GM12878 (cell line): ENCODE measurements at regions not wholly inside any gene's neighbourhood (a gene's known extent, or its start where the extent isn't known, plus 50 kb on each side); places are given as distances from the start of the nearest gene placed in this dataset.

ENCODE experiments used
- ATAC-seq: fragments of 200-7000 bp; cut with Tn5 transposase; 3 replicates; pipeline ENCODE4 v1.9.1; 2020; ENCODE audit warnings: mild to moderate bottlenecking, moderate library complexity
- BruUV-seq: library from RNA; stranded (reverse); fragments of 400-500 nt; replicated peaks from 2 replicates; lab custom pipeline; 2021; lab: Mats Ljungman, UMichigan
- CTCF ChIA-PET: fragments of 300-600 bp; sonication (Branson Sonifier 250); formaldehyde crosslinking; extraction: SDS; loops from one replicate; lab custom pipeline; 2021; ENCODE audit warnings: inconsistent platforms; lab: Yijun Ruan, JAX
- POLR2A ChIA-PET: fragments of 350-600 bp; formaldehyde crosslinking; extraction: SDS; loops from one replicate; lab custom pipeline; 2021; ENCODE audit warnings: inconsistent platforms; lab: Charles Lee
- RAD21 ChIA-PET: fragments of 300-600 bp; sonication (Branson Sonifier 250); formaldehyde crosslinking; loops from one replicate; lab custom pipeline; 2023; ENCODE audit warnings: antibody characterized with exemption; ENCODE audit not compliant: unreplicated experiment; lab: Charles Lee
- SMC1A ChIA-PET: fragments of 300-600 bp; sonication (Branson Sonifier 250); formaldehyde crosslinking; loops from one replicate; lab custom pipeline; 2023; ENCODE audit not compliant: unreplicated experiment, uncharacterized antibody; lab: Charles Lee
- DNase-seq: peaks from one replicate; pipeline ENCODE4 v3.0.0-alpha.2; 2011; ENCODE audit warnings: low read depth, low spot score
- FAIRE-seq: peaks from 3 replicates; lab custom pipeline; 2011; peaks lifted over from hg19 to GRCh38; lab: Jason Lieb, UNC
- H2AFZ ChIP-seq: 2 replicates; pipeline ENCODE4 v1.6.0; 2011; ENCODE audit warnings: low read depth, low read length, control low read depth; ENCODE audit not compliant: control insufficient read depth
- H3K27ac ChIP-seq: 2 replicates; pipeline ENCODE4 v1.5.1; 2011; ENCODE audit warnings: control low read depth; ENCODE audit not compliant: control insufficient read depth, insufficient read depth
- H3K27me3 ChIP-seq, 2 experiments: replicated peaks in 1 of 2; 2 replicates each; pipeline versions ENCODE4 v1.6.0 to v1.6.1; 2011; ENCODE audit warnings: low read length in 1 of 2; ENCODE audit not compliant: control insufficient read depth in 2 of 2, insufficient read depth in 2 of 2
- H3K36me3 ChIP-seq, 2 experiments: 2 replicates each; pipeline ENCODE4 v1.5.1; 2011; ENCODE audit warnings: low read length in 1 of 2; ENCODE audit not compliant: control insufficient read depth in 2 of 2, insufficient read depth in 2 of 2
- H3K4me1 ChIP-seq: 2 replicates; pipeline ENCODE4 v1.6.1; 2011; ENCODE audit warnings: mild to moderate bottlenecking, low read length, moderate library complexity, mixed read lengths; ENCODE audit not compliant: control insufficient read depth, insufficient read depth
- H3K4me2 ChIP-seq: 2 replicates; pipeline ENCODE4 v1.6.0; 2011; ENCODE audit warnings: control low read depth; ENCODE audit not compliant: control insufficient read depth, insufficient read depth
- H3K4me3 ChIP-seq: fragments of 200-600 bp; sonication (generic); 2 replicates; pipeline ENCODE4 v1.5.1; 2016
- H3K79me2 ChIP-seq: 2 replicates; pipeline ENCODE4 v1.6.0; 2011; ENCODE audit warnings: low read length; ENCODE audit not compliant: control insufficient read depth, insufficient read depth
- H3K9ac ChIP-seq: 2 replicates; pipeline ENCODE4 v1.8.0; 2011; ENCODE audit warnings: low read length, control low read depth, mixed read lengths; ENCODE audit not compliant: control insufficient read depth, insufficient read depth
- H3K9me3 ChIP-seq: replicated peaks from 3 replicates; pipeline ENCODE4 v1.5.1; 2011; ENCODE audit warnings: mild to moderate bottlenecking, low read length; ENCODE audit not compliant: control insufficient read depth, insufficient read depth
- H4K20me1 ChIP-seq: 2 replicates; pipeline ENCODE4 v1.6.0; 2011; ENCODE audit not compliant: control insufficient read depth, insufficient read depth
- HDAC6 ChIP-seq: fragments of 200-600 bp; sonication (generic); IDR thresholded peaks from one replicate; pipeline ENCODE4 v1.8.0; 2017; ENCODE audit warnings: antibody characterized with exemption; ENCODE audit not compliant: unreplicated experiment
- HDGF ChIP-seq: fragments of 450-650 bp; IDR thresholded peaks from 2 replicates; pipeline ENCODE4 v1.6.1; 2016; ENCODE audit warnings: antibody characterized with exemption
- RBBP5 ChIP-seq: fragments of 200-600 bp; sonication (generic); conservative IDR thresholded peaks from 2 replicates; pipeline ENCODE4 v1.6.1; 2016
- TCF12 ChIP-seq: IDR thresholded peaks from 2 replicates; pipeline ENCODE4 v1.6.1; 2011; ENCODE audit warnings: low read depth, mild to moderate bottlenecking, low read length
- WGBS: methylation state at CpG from one replicate; pipeline ENCODE4 v1.1.6; 2016; ENCODE audit warnings: low lambda C conversion rate; ENCODE audit not compliant: insufficient replicate concordance, insufficient coverage; ENCODE audit errors: missing lambda C conversion rate; 5-methylcytosine and 5-hydroxymethylcytosine counted together
- in situ Hi-C: fragments of 300-500 bp; cut with MboI; formaldehyde crosslinking; loops from 9 replicates; pipeline ENCODE4 v1.14.3; 2018; ENCODE audit warnings: mixed read lengths
- intact Hi-C: fragments of 100-400 bp; cut with micrococcal nuclease; formaldehyde crosslinking; loops from one replicate; pipeline ENCODE4 v1.14.2; 2022; ENCODE audit not compliant: unreplicated experiment
- TF ChIP-seq, protein P1 (sequence below): fragments of 150-350 bp; IDR thresholded peaks from 2 replicates; pipeline ENCODE4 v1.6.1; 2016; ENCODE audit warnings: low read depth, low read length
- TF ChIP-seq, protein P2 (sequence below): fragments of 450-650 bp; IDR thresholded peaks from 2 replicates; pipeline ENCODE4 v1.6.1; 2017; ENCODE audit warnings: mild to moderate bottlenecking

DNA sequence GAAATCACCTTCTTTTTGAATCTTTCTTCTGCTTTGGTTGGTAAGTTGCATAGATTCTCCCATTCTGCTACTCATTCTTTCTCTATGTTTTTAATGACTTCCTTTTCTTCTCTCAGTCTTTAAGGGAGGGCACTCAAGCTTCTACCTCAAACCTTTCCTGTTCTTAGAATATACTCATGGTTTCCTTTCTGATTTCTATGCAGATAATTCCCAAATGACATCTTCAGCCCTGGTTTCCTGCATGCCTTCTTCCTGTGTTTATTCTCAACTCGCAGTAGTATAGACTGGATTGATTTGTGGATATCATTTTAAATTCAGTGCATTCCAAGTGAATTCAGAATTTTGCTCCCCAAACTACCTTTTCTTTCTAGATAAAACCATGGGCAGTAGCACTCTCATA is 803.6 kb downstream of the METTL15 start (continued):
- TF ChIP-seq, protein P1, sequence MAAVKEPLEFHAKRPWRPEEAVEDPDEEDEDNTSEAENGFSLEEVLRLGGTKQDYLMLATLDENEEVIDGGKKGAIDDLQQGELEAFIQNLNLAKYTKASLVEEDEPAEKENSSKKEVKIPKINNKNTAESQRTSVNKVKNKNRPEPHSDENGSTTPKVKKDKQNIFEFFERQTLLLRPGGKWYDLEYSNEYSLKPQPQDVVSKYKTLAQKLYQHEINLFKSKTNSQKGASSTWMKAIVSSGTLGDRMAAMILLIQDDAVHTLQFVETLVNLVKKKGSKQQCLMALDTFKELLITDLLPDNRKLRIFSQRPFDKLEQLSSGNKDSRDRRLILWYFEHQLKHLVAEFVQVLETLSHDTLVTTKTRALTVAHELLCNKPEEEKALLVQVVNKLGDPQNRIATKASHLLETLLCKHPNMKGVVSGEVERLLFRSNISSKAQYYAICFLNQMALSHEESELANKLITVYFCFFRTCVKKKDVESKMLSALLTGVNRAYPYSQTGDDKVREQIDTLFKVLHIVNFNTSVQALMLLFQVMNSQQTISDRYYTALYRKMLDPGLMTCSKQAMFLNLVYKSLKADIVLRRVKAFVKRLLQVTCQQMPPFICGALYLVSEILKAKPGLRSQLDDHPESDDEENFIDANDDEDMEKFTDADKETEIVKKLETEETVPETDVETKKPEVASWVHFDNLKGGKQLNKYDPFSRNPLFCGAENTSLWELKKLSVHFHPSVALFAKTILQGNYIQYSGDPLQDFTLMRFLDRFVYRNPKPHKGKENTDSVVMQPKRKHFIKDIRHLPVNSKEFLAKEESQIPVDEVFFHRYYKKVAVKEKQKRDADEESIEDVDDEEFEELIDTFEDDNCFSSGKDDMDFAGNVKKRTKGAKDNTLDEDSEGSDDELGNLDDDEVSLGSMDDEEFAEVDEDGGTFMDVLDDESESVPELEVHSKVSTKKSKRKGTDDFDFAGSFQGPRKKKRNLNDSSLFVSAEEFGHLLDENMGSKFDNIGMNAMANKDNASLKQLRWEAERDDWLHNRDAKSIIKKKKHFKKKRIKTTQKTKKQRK: no peak
- no peak for TF ChIP-seq TCF12

DNA sequence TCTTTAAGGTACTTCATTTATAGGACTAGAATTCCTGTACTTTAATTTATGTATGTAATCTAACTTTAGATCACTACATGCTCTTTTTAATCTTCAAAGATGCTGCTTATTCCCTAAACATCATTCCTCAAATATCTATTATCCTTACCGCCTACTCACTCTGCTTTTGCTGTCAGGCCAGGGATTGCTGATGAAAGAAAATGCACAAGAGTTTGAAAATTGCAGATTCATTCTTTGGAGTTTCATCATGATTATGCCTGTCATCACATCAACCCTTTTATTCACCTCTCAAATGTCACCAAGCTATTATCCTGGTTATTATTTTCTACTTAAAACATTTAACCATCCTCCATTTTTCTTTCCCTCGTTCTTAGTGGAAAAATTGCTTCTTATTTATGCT is 802.7 kb downstream of the METTL15 start:
- SMC1A ChIA-PET: no interaction called here
- no peaks in the 10 kb centered on the region for H3K27me3 ChIP-seq
- intact Hi-C loops (no loop called here), in situ Hi-C loops (no loop called here)
- DNase-seq (no peak), ATAC-seq (no peak), FAIRE-seq (no peak)
- no peak overlapping the region for H3K4me2 ChIP-seq
- 34% methylated on average over 2 of the region's 2 CpGs for WGBS
- TF ChIP-seq HDAC6 (no peak), RBBP5 (no peak), HDGF (no peak)
- TF ChIP-seq, protein P2, sequence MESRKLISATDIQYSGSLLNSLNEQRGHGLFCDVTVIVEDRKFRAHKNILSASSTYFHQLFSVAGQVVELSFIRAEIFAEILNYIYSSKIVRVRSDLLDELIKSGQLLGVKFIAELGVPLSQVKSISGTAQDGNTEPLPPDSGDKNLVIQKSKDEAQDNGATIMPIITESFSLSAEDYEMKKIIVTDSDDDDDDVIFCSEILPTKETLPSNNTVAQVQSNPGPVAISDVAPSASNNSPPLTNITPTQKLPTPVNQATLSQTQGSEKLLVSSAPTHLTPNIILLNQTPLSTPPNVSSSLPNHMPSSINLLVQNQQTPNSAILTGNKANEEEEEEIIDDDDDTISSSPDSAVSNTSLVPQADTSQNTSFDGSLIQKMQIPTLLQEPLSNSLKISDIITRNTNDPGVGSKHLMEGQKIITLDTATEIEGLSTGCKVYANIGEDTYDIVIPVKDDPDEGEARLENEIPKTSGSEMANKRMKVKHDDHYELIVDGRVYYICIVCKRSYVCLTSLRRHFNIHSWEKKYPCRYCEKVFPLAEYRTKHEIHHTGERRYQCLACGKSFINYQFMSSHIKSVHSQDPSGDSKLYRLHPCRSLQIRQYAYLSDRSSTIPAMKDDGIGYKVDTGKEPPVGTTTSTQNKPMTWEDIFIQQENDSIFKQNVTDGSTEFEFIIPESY: no peak
- BruUV-seq: no TSS peak
- RAD21 ChIA-PET: interaction anchor here (0.6 kb wide), 1 partner anchor 423 kb away, joined by 3 read pairs; no protein-coding TSS in a partner anchor
- no peaks in the 10 kb centered on the region for H3K79me2 ChIP-seq
- CTCF ChIA-PET: interaction anchor here (0.6 to 1.3 kb wide), 3 partner anchors 15 to 249 kb away, joined by 3 read pairs; no protein-coding TSS in a partner anchor
- no peak overlapping the region for H3K4me3 ChIP-seq
- H3K36me3 ChIP-seq: no peaks in the 10 kb centered on the region
- POLR2A ChIA-PET: no interaction called here
- H3K27ac ChIP-seq: no peak overlapping the region
- H3K9ac ChIP-seq: no peak overlapping the region
- no peaks in the 10 kb centered on the region for H3K4me1 ChIP-seq
- H4K20me1 ChIP-seq: no peaks in the 10 kb centered on the region
- H3K9me3 ChIP-seq: no peaks in the 10 kb centered on the region
- H2AFZ ChIP-seq: no peak overlapping the region
